GM19468 (cell line): ENCODE measurements at regions not wholly inside any gene's neighbourhood (a gene's known extent, or its start where the extent isn't known, plus 50 kb on each side); places are given as distances from the start of the nearest gene placed in this dataset.

Experiments used
- ATAC-seq: cut with Tn5 transposase; IDR thresholded peaks from one replicate; pipeline ENCODE4 v1.9.1; 2021; ENCODE audit warnings: mild to moderate bottlenecking, moderate library complexity, moderate number of reproducible peaks; ENCODE audit not compliant: unreplicated experiment; ENCODE audit errors: extremely low read depth

DNA sequence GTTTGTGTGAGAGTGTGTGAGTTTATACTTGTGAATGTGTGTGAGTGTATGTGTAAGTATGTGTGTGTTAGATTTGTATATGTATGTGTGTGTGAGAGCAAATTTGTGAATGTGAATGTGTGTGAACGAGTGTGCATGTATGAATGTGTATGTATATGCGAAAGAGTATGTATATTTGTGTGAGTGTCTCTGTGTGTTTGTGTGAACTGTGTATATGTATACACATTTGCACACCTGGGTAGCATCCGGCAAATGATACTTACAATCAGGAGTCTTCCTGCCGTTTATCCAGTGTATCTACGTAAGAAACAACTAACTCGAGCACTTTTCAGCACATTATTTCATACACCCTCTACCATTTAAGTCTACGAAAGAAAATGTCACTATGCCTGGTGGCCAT is 487.4 kb downstream of the TNS3 start:
- no peak for ATAC-seq

DNA sequence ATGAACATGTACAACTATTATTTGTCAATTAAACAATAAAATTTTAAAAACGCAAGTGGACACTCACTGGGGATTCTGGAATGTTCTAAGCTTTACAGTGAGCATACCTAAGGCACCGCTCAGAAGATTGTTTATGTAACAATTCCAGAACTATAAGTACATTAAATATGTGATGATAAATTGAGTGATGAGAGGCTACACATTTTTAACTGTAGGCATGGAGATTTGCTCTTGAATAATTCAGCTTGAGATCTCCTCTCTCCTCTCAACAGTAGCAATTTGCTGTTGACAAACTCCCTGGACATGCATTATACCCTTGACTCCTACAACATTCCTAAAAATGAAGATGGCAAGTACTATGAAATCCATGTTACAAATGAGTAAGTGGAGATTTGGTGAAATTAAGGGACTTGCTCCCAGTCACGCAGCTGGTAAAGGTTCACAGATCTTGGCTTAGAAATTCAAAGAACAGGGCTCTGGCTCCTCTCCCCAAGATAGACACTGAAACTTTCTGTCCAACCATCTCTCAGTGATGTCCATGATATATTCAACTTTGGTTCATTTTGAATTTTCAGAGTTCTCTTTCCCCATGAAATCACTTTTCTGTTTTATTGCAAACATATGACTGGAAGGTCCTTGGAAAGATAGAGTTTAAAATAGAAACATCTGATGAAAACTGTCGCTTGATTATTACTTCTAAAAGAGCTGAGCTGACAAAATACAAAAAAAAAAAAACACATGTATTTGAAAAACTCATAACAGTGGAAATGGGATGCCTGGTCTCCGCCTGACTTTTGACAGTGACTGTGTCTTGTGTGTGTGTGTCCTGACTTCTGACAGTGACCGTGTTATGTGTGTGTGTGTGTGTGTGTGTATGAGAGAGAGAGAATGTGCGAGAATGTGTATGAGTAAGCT is 488.3 kb downstream of the TNS3 start:
- no peak for ATAC-seq

DNA sequence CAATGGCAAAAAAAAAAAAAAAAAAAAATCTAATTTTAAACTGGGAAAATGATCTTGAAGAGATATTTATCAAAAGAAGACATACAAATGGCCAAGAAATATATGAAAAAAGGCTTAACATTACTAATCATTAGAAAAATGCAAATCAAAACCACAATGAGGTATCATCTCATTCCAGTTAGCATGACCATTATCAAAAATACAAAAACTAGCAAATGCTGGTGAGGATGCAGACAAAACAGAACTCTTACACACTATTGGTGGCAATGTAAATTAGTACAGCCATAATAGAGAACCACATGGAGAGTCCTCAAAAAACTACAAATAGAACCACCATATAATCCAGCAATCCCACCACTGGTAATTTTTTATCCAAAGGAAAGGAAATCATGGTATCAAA is 489.6 kb downstream of the TNS3 start:
- no peak for ATAC-seq

DNA sequence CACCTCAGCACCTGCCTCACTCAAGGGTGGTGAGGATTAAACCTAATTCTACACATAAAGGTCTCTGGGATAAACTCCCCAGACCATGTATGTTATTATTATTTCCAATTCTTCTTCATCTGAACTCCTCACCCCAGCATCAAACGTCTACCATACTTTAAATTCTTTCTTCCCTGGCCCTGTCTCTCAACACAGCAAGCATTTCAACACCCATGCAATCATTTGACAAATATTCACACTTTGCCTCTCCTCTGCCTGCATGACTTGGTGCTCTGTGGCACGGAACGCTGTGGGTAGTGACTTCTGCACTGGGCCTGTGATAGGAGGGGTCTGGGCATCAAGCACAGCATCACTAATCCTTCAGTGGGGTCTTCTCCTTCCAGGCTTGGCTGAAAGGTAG is 490.8 kb downstream of the TNS3 start:
- no peak for ATAC-seq

DNA sequence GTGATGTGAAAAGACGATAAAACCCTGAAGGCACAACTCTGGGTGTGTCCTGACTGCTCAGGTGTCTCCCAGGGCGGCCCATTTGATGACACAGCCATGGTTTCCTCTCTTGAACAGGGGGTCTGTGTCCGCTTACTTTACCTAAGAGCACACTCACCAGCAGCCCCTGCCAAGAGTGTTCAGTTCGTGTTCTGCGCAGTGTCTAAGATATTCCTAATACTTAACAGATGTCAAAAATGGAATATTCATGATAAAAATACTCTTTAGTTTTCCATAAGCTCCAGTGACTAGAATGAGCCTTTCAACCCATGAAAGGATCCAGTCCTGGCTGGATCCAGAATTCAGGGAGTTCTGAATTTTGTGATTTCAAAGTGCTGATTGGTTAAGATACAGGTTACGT is 492.4 kb downstream of the TNS3 start:
- no peak for ATAC-seq

DNA sequence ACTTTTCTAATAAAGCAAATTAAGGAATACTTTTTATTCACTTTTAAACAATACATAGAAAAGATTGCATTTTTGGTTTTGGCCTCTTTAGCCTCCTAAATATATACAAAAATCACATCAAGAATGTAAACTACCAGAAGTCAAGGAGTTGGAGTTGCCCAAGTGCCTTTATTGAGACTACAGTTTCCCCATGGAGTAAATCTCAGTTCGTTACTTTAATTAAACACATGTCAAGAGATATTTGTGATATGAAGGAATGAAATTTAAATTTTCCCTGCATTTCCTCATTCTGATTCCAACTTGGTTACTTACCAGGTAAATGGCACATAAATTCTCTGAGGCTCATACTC is 492.9 kb downstream of the TNS3 start:
- ATAC-seq: no peak

DNA sequence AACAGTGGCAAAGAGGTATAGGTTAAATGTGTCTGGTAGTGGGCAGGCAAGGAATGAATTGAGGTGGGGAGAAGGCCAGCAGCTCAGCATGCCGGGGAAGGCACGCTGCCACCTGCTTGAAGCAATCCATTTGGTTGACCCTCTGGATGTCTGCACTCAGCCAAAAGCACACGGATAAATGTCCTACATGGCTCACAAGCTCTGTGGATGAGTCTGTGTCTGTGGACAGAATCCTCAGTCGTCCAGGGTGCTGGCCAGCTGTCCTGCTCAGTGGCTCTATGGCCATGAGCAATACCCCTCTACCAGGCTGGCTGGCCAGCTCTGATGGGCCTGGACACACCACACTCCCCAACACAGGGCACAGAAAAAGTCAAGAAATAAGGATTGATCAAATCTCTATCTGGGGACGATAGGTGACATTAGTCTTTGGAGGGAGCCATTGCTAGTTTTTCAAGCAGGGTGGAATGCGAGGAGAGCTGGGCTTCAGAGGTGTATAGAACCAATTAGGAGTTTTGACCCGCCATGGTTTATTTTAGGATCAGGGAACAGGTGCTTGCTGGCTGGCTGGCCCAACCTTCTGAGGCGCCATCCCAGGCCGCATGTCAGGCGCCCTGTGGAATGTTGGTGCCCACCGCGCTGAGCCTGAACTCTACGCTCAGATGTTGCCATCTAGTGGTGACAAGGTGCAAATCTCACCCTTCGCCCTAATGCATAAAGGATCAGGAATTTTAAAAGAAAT is 493.4 kb downstream of the TNS3 start:
- ATAC-seq: peak; percentile 65

DNA sequence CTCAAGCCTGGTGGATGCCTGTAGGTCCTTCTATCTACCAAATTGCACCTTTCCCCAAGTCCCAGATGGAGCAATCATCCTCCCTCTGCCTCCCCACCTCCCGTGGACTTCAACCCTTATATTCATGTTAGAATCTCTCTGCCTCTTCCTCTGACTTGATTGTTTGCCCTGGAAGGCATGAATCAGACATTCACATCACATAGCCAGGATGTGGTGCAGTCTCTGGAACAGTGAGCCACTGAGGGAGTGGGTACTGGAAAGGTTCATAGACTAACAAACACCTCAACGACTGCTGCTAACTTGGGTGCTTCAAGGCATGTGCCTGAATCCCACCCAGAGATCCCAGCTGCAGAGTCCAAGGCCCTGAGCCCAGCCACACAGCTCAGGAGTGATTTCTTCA is 494.0 kb downstream of the TNS3 start:
- no peak for ATAC-seq

DNA sequence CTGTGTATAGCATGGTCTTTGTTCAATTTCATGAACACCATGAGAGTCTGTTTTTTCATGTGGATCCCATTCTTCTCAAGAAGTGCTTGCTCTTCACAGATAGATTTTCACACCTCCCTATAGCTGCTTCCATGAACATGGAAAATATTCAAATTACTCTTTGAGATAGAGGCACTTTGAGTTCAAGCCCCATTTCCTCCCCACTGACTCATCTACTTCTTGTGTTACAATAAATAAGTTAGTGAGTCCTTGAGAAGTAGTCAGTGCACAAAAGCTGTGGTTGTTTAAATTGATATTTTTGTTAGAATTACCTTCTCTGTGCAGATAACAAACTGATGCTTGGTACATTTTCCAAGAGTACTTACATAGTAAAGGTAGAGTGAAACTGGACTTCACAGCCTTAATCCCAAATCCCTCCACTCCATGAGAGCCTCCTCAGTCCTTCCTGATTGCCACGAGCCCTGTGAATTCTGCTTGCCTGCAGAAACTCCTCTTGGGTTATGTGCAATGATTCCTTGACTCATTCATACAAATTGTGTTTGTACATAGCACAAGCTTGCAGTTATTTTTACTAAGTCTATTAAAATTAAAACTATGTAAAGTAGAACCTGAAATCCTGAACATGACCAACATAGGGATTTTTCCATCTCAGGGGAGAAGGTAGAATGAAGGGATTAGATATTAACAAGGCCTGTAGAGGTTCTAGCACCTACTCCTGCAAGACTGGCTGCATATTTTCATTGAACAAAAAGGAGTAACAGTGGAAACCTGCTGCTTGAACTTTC is 496.2 kb downstream of the TNS3 start:
- no peak for ATAC-seq

DNA sequence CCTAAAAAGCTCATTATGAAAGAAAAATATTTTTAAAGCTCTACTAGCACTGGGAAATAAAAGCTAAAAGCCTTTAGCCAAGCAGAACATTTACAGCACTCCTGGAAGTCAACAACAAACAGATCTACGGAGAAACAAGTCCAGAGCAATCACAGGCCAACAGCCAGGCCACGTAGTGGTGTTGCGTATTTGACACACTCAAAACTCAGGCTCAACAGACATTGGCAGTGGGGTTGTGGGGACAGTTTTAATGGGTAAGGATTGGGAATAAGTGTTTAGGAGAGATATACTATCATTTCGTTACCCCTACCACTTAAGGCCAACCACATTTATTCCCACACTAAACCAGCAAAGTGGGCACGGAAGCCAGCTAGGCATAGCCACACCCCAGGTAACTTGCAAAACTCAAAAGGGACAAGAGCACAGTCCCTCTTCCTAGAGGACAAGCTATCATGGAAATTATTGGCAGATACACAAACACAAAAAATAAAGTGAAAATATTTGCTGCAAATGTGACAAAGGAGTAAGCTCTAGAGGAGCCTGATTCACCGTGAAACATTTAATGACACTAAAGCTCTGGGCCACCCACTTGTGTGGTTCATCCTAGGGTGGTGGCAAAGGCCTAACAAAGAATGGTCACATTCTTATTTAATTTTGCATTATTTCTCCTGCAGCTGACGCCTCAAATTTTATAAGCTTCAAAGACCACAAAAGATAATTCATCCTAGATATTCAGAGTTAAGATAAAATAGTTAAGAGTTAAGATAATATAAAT is 498.2 kb downstream of the TNS3 start:
- no peak for ATAC-seq

DNA sequence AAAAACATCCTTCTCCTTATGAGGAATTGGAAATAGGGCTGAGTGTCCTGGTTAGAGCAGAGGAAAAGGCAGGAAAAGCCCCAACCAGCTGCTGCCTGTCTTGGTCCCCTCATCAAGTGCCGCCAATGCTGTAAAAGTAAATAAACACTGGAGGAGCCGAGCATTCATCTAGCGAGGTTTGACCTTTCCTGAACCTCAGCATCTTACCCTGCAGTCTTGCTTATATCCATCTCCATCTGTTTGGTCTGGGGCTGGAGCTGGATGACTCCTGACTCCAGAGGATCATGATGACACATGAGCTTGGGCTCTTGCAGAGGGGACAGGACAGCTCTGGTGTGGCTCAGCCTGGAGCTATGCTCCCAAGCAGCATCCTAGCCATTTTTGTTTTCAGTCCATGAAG is 501.1 kb downstream of the TNS3 start:
- ATAC-seq: no peak

DNA sequence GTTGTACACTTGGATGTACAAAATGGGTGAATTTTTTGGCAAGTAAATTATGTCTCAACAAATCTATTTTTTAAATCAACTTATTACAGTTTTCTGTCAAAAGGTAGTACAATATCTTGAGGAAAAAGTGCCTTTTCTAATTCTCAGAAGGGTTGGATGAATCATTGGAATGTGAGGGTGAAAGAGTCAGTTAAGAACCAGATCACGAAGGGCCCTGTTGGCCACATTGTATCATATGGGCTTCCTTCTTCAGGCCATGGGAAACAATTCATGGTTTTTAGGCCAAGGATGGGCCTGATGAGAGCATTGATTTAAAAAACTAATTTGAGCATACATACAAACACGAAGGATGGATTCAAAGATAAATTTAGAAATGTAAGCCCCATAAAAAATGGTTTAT is 503.7 kb downstream of the TNS3 start:
- ATAC-seq: no peak

DNA sequence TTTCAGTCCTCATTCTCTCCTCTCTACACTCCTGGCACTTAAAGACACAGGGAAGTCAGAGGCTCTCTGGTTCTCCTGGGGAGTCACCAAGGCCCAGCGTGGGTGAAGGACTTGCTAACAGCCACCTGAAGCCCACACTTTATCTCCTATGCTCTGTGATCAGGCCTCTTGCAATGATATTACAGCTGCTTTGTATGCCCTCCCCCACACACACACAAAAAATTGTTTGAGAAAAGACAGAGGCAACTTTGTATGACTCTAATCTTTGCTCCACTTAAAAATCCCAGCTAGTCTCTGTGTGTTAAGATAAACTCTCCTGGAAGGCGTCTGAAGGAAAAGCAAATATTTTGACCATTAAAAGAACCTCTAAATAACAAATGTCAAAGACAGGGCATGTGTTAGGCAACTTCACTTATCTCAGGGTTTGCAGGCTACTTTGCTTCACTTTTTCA is 507.2 kb downstream of the TNS3 start:
- ATAC-seq: no peak

DNA sequence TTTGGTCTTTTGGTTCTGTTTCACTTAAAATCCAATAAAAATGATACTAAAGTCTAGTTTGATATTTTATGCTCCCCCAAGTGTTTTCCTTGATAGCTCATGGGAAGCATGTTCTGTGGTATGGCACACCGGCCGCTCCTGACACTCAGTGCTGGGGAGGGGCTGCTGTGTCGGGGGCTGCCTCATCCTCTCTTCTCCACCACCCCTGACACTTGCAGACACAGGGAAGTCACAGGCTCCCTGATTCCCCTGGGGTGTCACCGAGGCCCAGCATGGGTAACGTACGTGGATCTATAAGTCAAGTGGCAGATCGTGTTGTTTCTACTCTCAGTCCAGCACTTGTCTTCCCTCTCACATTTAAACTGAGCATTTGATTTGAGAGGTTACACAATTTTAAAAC is 508.6 kb downstream of the TNS3 start:
- ATAC-seq: no peak

DNA sequence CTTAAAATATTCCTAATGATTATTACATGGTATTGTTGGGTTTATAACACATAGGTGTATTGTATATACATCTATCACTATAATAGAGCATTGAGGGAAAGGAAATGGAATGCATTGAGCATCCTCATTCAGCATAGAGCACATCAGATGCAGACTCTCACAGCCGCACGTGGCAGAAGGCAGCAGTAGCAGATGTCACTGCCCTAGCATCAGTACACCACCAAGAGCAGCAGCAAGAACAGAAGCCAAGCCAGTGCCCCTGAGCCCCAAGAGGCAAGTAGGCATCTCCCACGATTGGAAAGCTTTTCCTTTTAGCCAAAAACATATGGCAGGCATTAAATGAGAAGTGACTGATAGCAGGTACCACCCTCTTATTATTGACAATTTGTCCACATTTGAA is 510.0 kb downstream of the TNS3 start:
- no peak for ATAC-seq

DNA sequence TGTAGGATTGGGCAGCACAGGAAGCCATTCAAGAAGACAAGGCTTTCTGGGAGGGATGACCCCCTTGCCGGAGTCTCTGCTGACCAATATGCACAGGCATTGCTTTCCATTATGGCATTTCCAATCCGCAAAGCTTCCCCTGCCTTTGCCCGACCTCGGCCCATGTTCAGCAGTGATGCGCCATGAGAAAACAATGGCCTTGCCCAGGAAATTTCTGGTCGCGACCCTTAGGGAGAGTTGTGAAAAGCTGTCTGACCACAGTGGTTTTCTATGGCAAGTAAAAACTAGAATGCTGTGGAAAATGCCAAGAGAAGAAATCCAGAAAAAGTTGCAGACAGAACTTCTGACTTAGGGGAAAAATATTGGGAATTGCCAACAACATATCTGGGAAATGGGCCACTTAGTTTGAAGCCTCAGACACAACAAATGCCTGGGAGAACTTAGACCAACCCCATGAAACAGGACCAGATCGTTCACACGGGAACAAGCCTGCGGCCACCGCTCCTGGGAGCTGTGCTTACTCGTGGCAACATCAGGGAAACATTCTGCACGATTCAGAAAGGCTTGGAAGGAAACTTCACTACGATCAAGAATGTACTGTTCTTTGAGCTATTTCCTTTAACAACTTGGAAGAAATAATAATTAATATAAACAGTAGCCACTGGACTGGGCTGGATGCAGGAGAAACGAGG is 512.4 kb downstream of the TNS3 start:
- no peak for ATAC-seq

DNA sequence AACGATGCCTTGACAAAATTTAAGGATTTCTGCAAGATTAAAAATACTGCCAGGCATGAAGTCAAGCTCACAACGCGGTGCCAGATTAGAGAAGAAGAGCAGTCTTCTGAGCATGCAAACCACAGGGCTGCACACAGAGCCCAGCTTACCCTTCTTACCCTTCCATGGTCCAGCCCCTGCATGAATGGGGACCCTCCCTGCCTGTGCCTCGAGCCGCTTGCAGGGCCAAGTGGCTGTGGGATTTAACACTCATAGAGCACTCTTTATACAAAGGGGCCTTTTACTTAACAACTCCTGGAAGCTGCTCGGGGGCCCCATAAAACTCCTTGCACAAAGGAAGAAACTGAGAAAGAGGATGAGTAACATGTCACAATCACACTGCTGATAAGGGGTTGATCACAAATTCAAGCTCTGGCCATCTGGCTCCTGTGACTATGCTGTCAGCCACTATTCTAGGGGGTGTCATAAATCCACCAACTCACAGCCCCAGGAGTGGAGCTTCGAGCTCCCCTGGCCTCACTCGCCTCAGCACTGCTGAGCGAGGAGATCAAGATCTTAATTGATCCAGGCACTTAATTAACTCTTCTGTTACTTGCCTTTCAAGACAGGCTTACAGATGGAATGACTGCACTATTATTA is 514.8 kb downstream of the TNS3 start:
- ATAC-seq: no peak

DNA sequence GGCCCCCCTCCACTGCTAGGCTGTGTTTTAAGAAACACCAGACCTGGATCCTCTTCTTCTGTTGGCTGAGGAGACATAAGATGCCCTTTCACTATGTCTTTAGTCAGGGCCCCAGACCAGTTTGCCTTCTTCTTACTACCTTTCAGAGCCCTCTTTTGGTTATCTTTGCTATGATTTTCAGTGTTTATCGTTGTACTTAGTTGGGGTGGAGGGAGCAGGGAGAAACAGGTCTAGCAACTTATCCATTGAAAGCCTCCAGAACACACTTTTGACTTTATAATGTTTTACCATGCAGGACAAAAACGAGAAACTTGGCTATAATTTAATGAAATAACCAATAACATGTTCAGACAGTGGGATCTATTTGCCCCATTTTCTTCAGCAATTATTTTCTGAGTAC is 525.2 kb downstream of the TNS3 start:
- ATAC-seq: no peak
